ENCODE measurements at regions not wholly inside any gene's neighbourhood (a gene's known extent, or its start where the extent isn't known, plus 50 kb on each side); places are given as distances from the start of the nearest gene placed in this dataset.

DNA sequence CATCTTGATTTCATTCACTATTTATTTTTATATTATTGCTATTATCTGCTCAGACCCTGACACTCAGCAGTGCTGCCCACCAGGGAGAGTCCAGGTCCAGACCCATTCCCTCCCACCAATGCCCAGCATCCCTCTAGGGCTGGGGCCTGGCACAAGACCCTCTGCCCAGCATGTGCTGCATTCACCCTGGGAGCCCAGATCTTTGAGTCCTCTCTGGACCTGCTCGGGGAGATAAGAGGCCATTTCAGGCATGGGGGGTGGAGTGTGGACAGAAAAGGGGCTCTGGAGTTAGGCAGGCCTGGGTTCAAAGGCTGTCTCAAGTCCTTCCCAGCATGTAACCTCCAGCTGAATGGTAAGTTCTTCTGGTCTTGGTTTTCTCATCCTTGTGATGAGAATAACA is 209.6 kb downstream of the CYP26B1 start (continued):
- TF ChIP-seq SREBF2 (CRISPR knock-in tag; IDR thresholded peaks at IDR 0.05), result no peak
- TF ChIP-seq, protein P1, sequence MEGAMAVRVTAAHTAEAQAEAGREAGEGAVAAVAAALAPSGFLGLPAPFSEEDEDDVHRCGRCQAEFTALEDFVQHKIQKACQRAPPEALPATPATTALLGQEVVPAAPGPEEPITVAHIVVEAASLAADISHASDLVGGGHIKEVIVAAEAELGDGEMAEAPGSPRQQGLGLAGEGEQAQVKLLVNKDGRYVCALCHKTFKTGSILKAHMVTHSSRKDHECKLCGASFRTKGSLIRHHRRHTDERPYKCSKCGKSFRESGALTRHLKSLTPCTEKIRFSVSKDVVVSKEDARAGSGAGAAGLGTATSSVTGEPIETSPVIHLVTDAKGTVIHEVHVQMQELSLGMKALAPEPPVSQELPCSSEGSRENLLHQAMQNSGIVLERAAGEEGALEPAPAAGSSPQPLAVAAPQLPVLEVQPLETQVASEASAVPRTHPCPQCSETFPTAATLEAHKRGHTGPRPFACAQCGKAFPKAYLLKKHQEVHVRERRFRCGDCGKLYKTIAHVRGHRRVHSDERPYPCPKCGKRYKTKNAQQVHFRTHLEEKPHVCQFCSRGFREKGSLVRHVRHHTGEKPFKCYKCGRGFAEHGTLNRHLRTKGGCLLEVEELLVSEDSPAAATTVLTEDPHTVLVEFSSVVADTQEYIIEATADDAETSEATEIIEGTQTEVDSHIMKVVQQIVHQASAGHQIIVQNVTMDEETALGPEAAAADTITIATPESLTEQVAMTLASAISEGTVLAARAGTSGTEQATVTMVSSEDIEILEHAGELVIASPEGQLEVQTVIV (CRISPR knock-in tag; IDR thresholded peaks at IDR 0.05; ENCODE audit: borderline replicate concordance), result no peak

GRCh38 chr2:71937396-71937795 is 210.3 kb downstream of the CYP26B1 start:
- DNase-seq (ENCODE audit: extremely low read depth in 1 of 4, low spot score in 3 of 4), result peak in 1 of 4 experiments; percentile 2
- no peaks in the 10 kb centered on the region for H3K9me1 ChIP-seq (ENCODE audit: control insufficient read depth, insufficient read depth, low read length)
- ATAC-seq, result no peak
- no peak overlapping the region for H3K27ac ChIP-seq (ENCODE audit: extremely low read depth, low read depth, low read length)
- CTCF ChIA-PET (ENCODE audit: low intra/inter-chr PET ratio), result interaction anchor here (0.8 kb wide), 1 partner anchor 661 kb away, joined by 3 read pairs; no protein-coding TSS in a partner anchor
- POLR2A ChIA-PET, result no interaction called here
- H3K4me1 ChIP-seq (replicated peaks in 1 of 2; ENCODE audit: control insufficient read depth in 2 of 2, insufficient read depth in 2 of 2, low read length in 2 of 2), result peaks cover 0 to 8% of the 10 kb centered on the region in 2 experiments; a peak in 3 of 5 replicates
- intact Hi-C loops (cut with micrococcal nuclease) (no loop called here), in situ Hi-C loops (cut with MboI) (no loop called here)
- H3K79me2 ChIP-seq (ENCODE audit: control insufficient read depth, insufficient read depth, low read length), result no peaks in the 10 kb centered on the region
- no peak for FAIRE-seq
- H3K27me3 ChIP-seq (ENCODE audit: control insufficient read depth in 2 of 2, insufficient read depth in 2 of 2, low read length in 2 of 2), result peaks cover 0 to 9% of the 10 kb centered on the region in 2 experiments; a peak in 1 of 5 replicates
- no peak overlapping the region for H3K4me2 ChIP-seq (ENCODE audit: insufficient read depth, low read length)
- no peak overlapping the region for H3K4me3 ChIP-seq
- H2AFZ ChIP-seq (ENCODE audit: low read depth, low read length), result no peak overlapping the region
- WGBS (ENCODE audit: insufficient coverage, low coverage, missing lambda C conversion rate), result 15% methylated on average over 1 of the region's 1 CpG
- no peaks in the 10 kb centered on the region for H4K20me1 ChIP-seq (replicated peaks; ENCODE audit: control insufficient read depth, insufficient read depth, low read length)
- no TSS peak for BruUV-seq (replicated peaks)
- H3K9ac ChIP-seq (ENCODE audit: insufficient read depth in 1 of 2, low read depth in 2 of 2, low read length in 2 of 2), result no peak overlapping the region
- no peaks in the 10 kb centered on the region for H3K9me3 ChIP-seq (replicated peaks; ENCODE audit: control insufficient read depth, insufficient read depth, low read depth, low read length)
- no peaks in the 10 kb centered on the region for H3K36me3 ChIP-seq (ENCODE audit: control insufficient read depth, insufficient read depth, low read length)
- TF ChIP-seq ARID2 (IDR thresholded peaks at IDR 0.05) (no peak), MAZ (CRISPR knock-in tag; conservative IDR thresholded peaks at IDR 0.05 in 1 of 2, IDR thresholded peaks at IDR 0.05 in 1 of 2) (no peak), SIN3A (IDR thresholded peaks at IDR 0.05; ENCODE audit: borderline replicate concordance in 2 of 2, control insufficient read depth in 1 of 2, low read depth in 2 of 2, low read length in 2 of 2) (no peak), ZNF668 (CRISPR knock-in tag; IDR thresholded peaks at IDR 0.05) (no peak), RBFOX2 (IDR thresholded peaks at IDR 0.05; ENCODE audit: low read depth, low read length) (no peak), BMI1 (IDR thresholded peaks at IDR 0.05; ENCODE audit: low read length) (no peak), ZFPM2 (CRISPR knock-in tag; IDR thresholded peaks at IDR 0.05) (no peak), RBM25 (IDR thresholded peaks at IDR 0.05; ENCODE audit: low read depth, low read length, severe bottlenecking) (no peak), ZC3H8 (IDR thresholded peaks at IDR 0.05) (no peak), DEAF1 (CRISPR knock-in tag; IDR thresholded peaks at IDR 0.05) (no peak), THAP12 (CRISPR knock-in tag; IDR thresholded peaks at IDR 0.05) (no peak)
- TF ChIP-seq, protein P2, sequence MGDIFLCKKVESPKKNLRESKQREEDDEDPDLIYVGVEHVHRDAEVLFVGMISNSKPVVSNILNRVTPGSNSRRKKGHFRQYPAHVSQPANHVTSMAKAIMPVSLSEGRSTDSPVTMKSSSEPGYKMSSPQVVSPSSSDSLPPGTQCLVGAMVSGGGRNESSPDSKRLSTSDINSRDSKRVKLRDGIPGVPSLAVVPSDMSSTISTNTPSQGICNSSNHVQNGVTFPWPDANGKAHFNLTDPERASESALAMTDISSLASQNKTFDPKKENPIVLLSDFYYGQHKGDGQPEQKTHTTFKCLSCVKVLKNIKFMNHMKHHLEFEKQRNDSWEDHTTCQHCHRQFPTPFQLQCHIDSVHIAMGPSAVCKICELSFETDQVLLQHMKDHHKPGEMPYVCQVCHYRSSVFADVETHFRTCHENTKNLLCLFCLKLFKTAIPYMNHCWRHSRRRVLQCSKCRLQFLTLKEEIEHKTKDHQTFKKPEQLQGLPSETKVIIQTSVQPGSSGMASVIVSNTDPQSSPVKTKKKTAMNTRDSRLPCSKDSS (IDR thresholded peaks at IDR 0.05; ENCODE audit: low read depth, partially characterized antibody), result no peak

All from K562 (cell line).